HEK293 (cell line): ENCODE measurements at regions not wholly inside any gene's neighbourhood (a gene's known extent, or its start where the extent isn't known, plus 50 kb on each side); places are given as distances from the start of the nearest gene placed in this dataset.

Experiments
- CTCF ChIA-PET: fragments of 350-600 bp; formaldehyde crosslinking; extraction: SDS; loops from one replicate; lab custom pipeline; 2021; ENCODE audit warnings: antibody characterized with exemption; lab: Yijun Ruan, JAX
- POLR2A ChIA-PET: fragments of 300-600 bp; formaldehyde crosslinking; extraction: SDS; loops from one replicate; lab custom pipeline; 2020; ENCODE audit warnings: antibody characterized with exemption, inconsistent platforms; lab: Yijun Ruan, JAX
- H3K27ac ChIP-seq: fragments of 200-500 bp; sonication (Bioruptor generic); 2 replicates; pipeline ENCODE4 v1.5.1; 2014; ENCODE audit warnings: low read depth, low read length, control low read depth, inconsistent platforms; ENCODE audit errors: extremely low read depth
- H3K36me3 ChIP-seq, 2 experiments: fragments of 200-500 bp in 1 of 2; sonication (Bioruptor generic) in 1 of 2; 1 replicate in 1 of 2; 2 replicates in 1 of 2; pipeline ENCODE4 v1.5.1; 2014 to 2017; ENCODE audit warnings: inconsistent platforms in 2 of 2, low read length in 2 of 2; ENCODE audit not compliant: control insufficient read depth in 2 of 2, insufficient read depth in 1 of 2
- H3K4me1 ChIP-seq: fragments of 200-500 bp; sonication (Bioruptor generic); 2 replicates; pipeline ENCODE4 v1.5.1; 2014; ENCODE audit warnings: mild to moderate bottlenecking, low read length, inconsistent platforms; ENCODE audit not compliant: control insufficient read depth, insufficient read depth
- H3K4me3 ChIP-seq: 2 replicates; pipeline ENCODE4 v1.5.1; 2011; ENCODE audit warnings: low read depth, mild to moderate bottlenecking, control low read depth, low read length, moderate library complexity
- H3K9me3 ChIP-seq: fragments of 200-500 bp; sonication (Bioruptor generic); 2 replicates; pipeline ENCODE4 v1.5.1; 2014; ENCODE audit warnings: low read depth, low read length, inconsistent platforms; ENCODE audit not compliant: control insufficient read depth, insufficient read depth
- GFI1B ChIP-seq: fragments of 450-650 bp; formaldehyde crosslinking; IDR thresholded peaks from 2 replicates; pipeline ENCODE4 v1.5.1; 2016; ENCODE audit warnings: missing biosample characterization, missing genetic modification characterization
- GLI4 ChIP-seq: fragments of 450-650 bp; formaldehyde crosslinking; IDR thresholded peaks from 2 replicates; pipeline ENCODE4 v1.5.1; 2016; ENCODE audit warnings: missing biosample characterization, missing genetic modification characterization
- HOXD13 ChIP-seq: sonication (generic); formaldehyde crosslinking; IDR thresholded peaks from 2 replicates; pipeline ENCODE4 v1.8.0; 2022; ENCODE audit warnings: missing genetic modification reagents, borderline replicate concordance
- KLF17 ChIP-seq: fragments of 450-650 bp; formaldehyde crosslinking; IDR thresholded peaks from 2 replicates; pipeline ENCODE4 v1.5.1; 2016; ENCODE audit warnings: missing biosample characterization, missing genetic modification characterization
- OSR2 ChIP-seq: fragments of 450-650 bp; formaldehyde crosslinking; IDR thresholded peaks from 2 replicates; pipeline ENCODE4 v1.5.1; 2016; ENCODE audit warnings: missing biosample characterization, missing genetic modification characterization
- PATZ1 ChIP-seq: fragments of 450-650 bp; formaldehyde crosslinking; IDR thresholded peaks from 2 replicates; pipeline ENCODE4 v1.5.1; 2016; ENCODE audit warnings: missing biosample characterization, missing genetic modification characterization
- REPIN1 ChIP-seq: fragments of 450-650 bp; formaldehyde crosslinking; IDR thresholded peaks from 2 replicates; pipeline ENCODE4 v1.5.1; 2017; ENCODE audit warnings: missing biosample characterization, missing genetic modification characterization, low read depth
- ZBTB6 ChIP-seq: fragments of 450-650 bp; formaldehyde crosslinking; IDR thresholded peaks from 2 replicates; pipeline ENCODE4 v1.5.1; 2017; ENCODE audit warnings: missing biosample characterization, missing genetic modification characterization
- ZFP3 ChIP-seq: fragments of 450-650 bp; formaldehyde crosslinking; IDR thresholded peaks from 2 replicates; pipeline ENCODE4 v1.5.1; 2016; ENCODE audit warnings: low read depth, missing biosample characterization, missing genetic modification characterization
- ZNF202 ChIP-seq: fragments of 450-650 bp; formaldehyde crosslinking; IDR thresholded peaks from 2 replicates; pipeline ENCODE4 v1.5.1; 2016; ENCODE audit warnings: missing biosample characterization, missing genetic modification characterization, borderline replicate concordance
- ZNF292 ChIP-seq: fragments of 450-650 bp; formaldehyde crosslinking; IDR thresholded peaks from 2 replicates; pipeline ENCODE4 v1.5.1; 2016; ENCODE audit warnings: low read depth, missing biosample characterization, missing genetic modification characterization, borderline replicate concordance
- ZNF324 ChIP-seq: fragments of 450-650 bp; formaldehyde crosslinking; IDR thresholded peaks from 2 replicates; pipeline ENCODE4 v1.5.1; 2016; ENCODE audit warnings: missing biosample characterization, missing genetic modification characterization
- ZNF341 ChIP-seq: fragments of 450-650 bp; formaldehyde crosslinking; IDR thresholded peaks from 2 replicates; pipeline ENCODE4; 2016; ENCODE audit warnings: low read depth, missing biosample characterization, missing genetic modification characterization
- ZNF350 ChIP-seq: fragments of 450-650 bp; formaldehyde crosslinking; IDR thresholded peaks from 2 replicates; pipeline ENCODE4 v1.5.0; 2017; ENCODE audit warnings: missing biosample characterization, mild to moderate bottlenecking, missing genetic modification characterization
- ZNF37A ChIP-seq: fragments of 450-650 bp; IDR thresholded peaks from 2 replicates; pipeline ENCODE4 v1.5.1; 2018; ENCODE audit warnings: missing biosample characterization, missing genetic modification characterization
- ZNF426 ChIP-seq: fragments of 450-650 bp; formaldehyde crosslinking; IDR thresholded peaks from 2 replicates; pipeline ENCODE4 v1.5.1; 2017; ENCODE audit warnings: missing biosample characterization, missing genetic modification characterization, mild to moderate bottlenecking, inconsistent platforms, moderate library complexity
- ZNF473 ChIP-seq: fragments of 450-650 bp; formaldehyde crosslinking; IDR thresholded peaks from 2 replicates; pipeline ENCODE4 v1.5.1; 2017; ENCODE audit warnings: missing biosample characterization, missing genetic modification characterization
- ZNF521 ChIP-seq: fragments of 450-650 bp; formaldehyde crosslinking; IDR thresholded peaks from 2 replicates; pipeline ENCODE4 v1.5.1; 2017; ENCODE audit warnings: missing biosample characterization, mild to moderate bottlenecking, missing genetic modification characterization
- ZNF600 ChIP-seq: fragments of 450-650 bp; formaldehyde crosslinking; IDR thresholded peaks from 2 replicates; pipeline ENCODE4 v1.5.1; 2016; ENCODE audit warnings: missing biosample characterization, missing genetic modification characterization
- ZNF610 ChIP-seq: fragments of 450-650 bp; formaldehyde crosslinking; IDR thresholded peaks from 2 replicates; pipeline ENCODE4 v1.5.1; 2016; ENCODE audit warnings: missing biosample characterization, missing genetic modification characterization, borderline replicate concordance
- ZNF621 ChIP-seq: fragments of 450-650 bp; formaldehyde crosslinking; IDR thresholded peaks from 2 replicates; pipeline ENCODE4 v1.5.1; 2017; ENCODE audit warnings: missing biosample characterization, missing genetic modification characterization
- ZNF623 ChIP-seq: fragments of 450-650 bp; formaldehyde crosslinking; IDR thresholded peaks from 2 replicates; pipeline ENCODE4 v1.5.1; 2016; ENCODE audit warnings: missing biosample characterization, missing genetic modification characterization
- ZNF654 ChIP-seq: fragments of 450-650 bp; formaldehyde crosslinking; IDR thresholded peaks from 2 replicates; pipeline ENCODE4 v1.5.1; 2016; ENCODE audit warnings: low read depth, missing biosample characterization, missing genetic modification characterization
- ZNF658 ChIP-seq: fragments of 450-650 bp; formaldehyde crosslinking; IDR thresholded peaks from 2 replicates; pipeline ENCODE4; 2016; ENCODE audit warnings: missing biosample characterization, missing genetic modification characterization
- ZNF670 ChIP-seq: fragments of 450-650 bp; formaldehyde crosslinking; IDR thresholded peaks from 2 replicates; pipeline ENCODE4 v1.5.1; 2016; ENCODE audit warnings: missing biosample characterization, missing genetic modification characterization, low read depth
- ZNF843 ChIP-seq: fragments of 450-650 bp; formaldehyde crosslinking; IDR thresholded peaks from 2 replicates; pipeline ENCODE4 v1.5.1; 2016; ENCODE audit warnings: missing biosample characterization, missing genetic modification characterization

GRCh38 chr4:8745005-8745790 is 126.4 kb downstream of the HMX1 start (continued):
- TF ChIP-seq PATZ1 (tag by site-specific recombination) (no peak), ZFP3 (tag by site-specific recombination) (no peak), ZNF843 (tag by site-specific recombination) (no peak)

- H3K4me3 ChIP-seq: no peak overlapping the region
- ChIA-PET POLR2A (no interaction called here), CTCF (no interaction called here)
- TF ChIP-seq OSR2 (tag by site-specific recombination): no peak
- TF ChIP-seq ZNF426: no peak
- no peak for TF ChIP-seq KLF17
- no peak for TF ChIP-seq ZNF623 (tag by site-specific recombination)
- TF ChIP-seq ZNF658: no peak
- TF ChIP-seq ZNF37A (tag by site-specific recombination): no peak
- H3K27ac ChIP-seq: no peak overlapping the region
- no peaks in the 10 kb centered on the region for H3K9me3 ChIP-seq
- no peaks in the 10 kb centered on the region for H3K4me1 ChIP-seq
- H3K36me3 ChIP-seq: no peaks in the 10 kb centered on the region
These were observed 127.4 kb downstream of the HMX1 start for GRCh38 chr4:8744083-8744805.

GRCh38 chr4:8742546-8742945 is 129.1 kb downstream of the HMX1 start:
- TF ChIP-seq ZNF473: no peak
- peak; percentile 98 for TF ChIP-seq ZNF610 (tag by site-specific recombination)
- TF ChIP-seq, all 188 proteins: peak for 1
- H3K4me3 ChIP-seq: no peak overlapping the region
- no peaks in the 10 kb centered on the region for H3K4me1 ChIP-seq
- no peaks in the 10 kb centered on the region for H3K36me3 ChIP-seq
- no peak overlapping the region for H3K27ac ChIP-seq
- CTCF ChIA-PET: no interaction called here
- H3K9me3 ChIP-seq: no peaks in the 10 kb centered on the region
- POLR2A ChIA-PET: no interaction called here

- Histone ChIP-seq H3K9me3 (no peaks in the 10 kb centered on the region), H3K27ac (no peak overlapping the region), H3K4me3 (no peak overlapping the region), H3K36me3 (no peaks in the 10 kb centered on the region), H3K4me1 (no peaks in the 10 kb centered on the region)
- ChIA-PET POLR2A (no interaction called here), CTCF (no interaction called here)
- TF ChIP-seq GLI4 (tag by site-specific recombination): no peak
- TF ChIP-seq ZNF324 (tag by site-specific recombination): no peak
- no peak for TF ChIP-seq ZNF654
- TF ChIP-seq HOXD13 (CRISPR knock-in tag): no peak
- no peak for TF ChIP-seq ZNF350 (tag by site-specific recombination)
- no peak for TF ChIP-seq ZNF600 (tag by site-specific recombination)
- TF ChIP-seq ZNF621 (tag by site-specific recombination): no peak
- TF ChIP-seq ZNF292 (tag by site-specific recombination): no peak
- TF ChIP-seq REPIN1 (tag by site-specific recombination): no peak
- no peak for TF ChIP-seq ZNF670 (tag by site-specific recombination)
- TF ChIP-seq ZBTB6 (tag by site-specific recombination): no peak
- no peak for TF ChIP-seq ZNF521 (tag by site-specific recombination)
- TF ChIP-seq GFI1B: no peak
- no peak for TF ChIP-seq ZNF202 (tag by site-specific recombination)
- no peak for TF ChIP-seq ZNF341
These were observed 130.0 kb downstream of the HMX1 start for GRCh38 chr4:8741513-8742226.
